H1 (cell line): ENCODE measurements at regions not wholly inside any gene's neighbourhood (a gene's known extent, or its start where the extent isn't known, plus 50 kb on each side); places are given as distances from the start of the nearest gene placed in this dataset.

Experiments used
- EP300 ChIP-seq, 2 experiments: IDR thresholded peaks; 1 replicate in 1 of 2; 2 replicates in 1 of 2; pipeline ENCODE4 v1.6.1; 2011 to 2012; ENCODE audit warnings: low read depth in 2 of 2, low read length in 2 of 2, mild to moderate bottlenecking in 2 of 2, borderline replicate concordance in 1 of 2, inconsistent platforms in 1 of 2, moderate library complexity in 1 of 2
- JUND ChIP-seq: IDR thresholded peaks from 2 replicates; pipeline ENCODE4 v1.6.1; 2011; ENCODE audit warnings: mild to moderate bottlenecking, improper control_type of control experiment, low read length
- MAFK ChIP-seq: IDR thresholded peaks from 2 replicates; pipeline ENCODE4 v1.6.1; 2012; ENCODE audit warnings: low read depth, mild to moderate bottlenecking, improper control_type of control experiment, low read length
- TF ChIP-seq, protein P1 (sequence below), 3 experiments: IDR thresholded peaks; 1 replicate in 2 of 3; 2 replicates in 1 of 3; pipeline versions ENCODE4 v1.5.1 to v1.6.1; 2011; ENCODE audit warnings: low read length in 3 of 3, mild to moderate bottlenecking in 3 of 3, inconsistent platforms in 2 of 3, low read depth in 1 of 3, moderate library complexity in 1 of 3; ENCODE audit not compliant: insufficient read depth in 1 of 3; ENCODE audit errors: control extremely low read depth in 1 of 3

GRCh38 chr13:65090186-65090585 lies 2139.9 kb downstream of the PCDH9 start:
- TF ChIP-seq MAFK: no peak
- TF ChIP-seq, protein P1, sequence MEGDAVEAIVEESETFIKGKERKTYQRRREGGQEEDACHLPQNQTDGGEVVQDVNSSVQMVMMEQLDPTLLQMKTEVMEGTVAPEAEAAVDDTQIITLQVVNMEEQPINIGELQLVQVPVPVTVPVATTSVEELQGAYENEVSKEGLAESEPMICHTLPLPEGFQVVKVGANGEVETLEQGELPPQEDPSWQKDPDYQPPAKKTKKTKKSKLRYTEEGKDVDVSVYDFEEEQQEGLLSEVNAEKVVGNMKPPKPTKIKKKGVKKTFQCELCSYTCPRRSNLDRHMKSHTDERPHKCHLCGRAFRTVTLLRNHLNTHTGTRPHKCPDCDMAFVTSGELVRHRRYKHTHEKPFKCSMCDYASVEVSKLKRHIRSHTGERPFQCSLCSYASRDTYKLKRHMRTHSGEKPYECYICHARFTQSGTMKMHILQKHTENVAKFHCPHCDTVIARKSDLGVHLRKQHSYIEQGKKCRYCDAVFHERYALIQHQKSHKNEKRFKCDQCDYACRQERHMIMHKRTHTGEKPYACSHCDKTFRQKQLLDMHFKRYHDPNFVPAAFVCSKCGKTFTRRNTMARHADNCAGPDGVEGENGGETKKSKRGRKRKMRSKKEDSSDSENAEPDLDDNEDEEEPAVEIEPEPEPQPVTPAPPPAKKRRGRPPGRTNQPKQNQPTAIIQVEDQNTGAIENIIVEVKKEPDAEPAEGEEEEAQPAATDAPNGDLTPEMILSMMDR (IDR thresholded peaks at IDR 0.05; ENCODE audit: control extremely low read depth in 1 of 3, insufficient read depth in 1 of 3, low read depth in 1 of 3, low read length in 3 of 3): no peak
- TF ChIP-seq JUND: no peak
- no peak for TF ChIP-seq EP300 (IDR thresholded peaks at IDR 0.05; ENCODE audit: borderline replicate concordance in 1 of 2, low read depth in 2 of 2, low read length in 2 of 2)
